ENCODE measurements at regions not wholly inside any gene's neighbourhood (a gene's known extent, or its start where the extent isn't known, plus 50 kb on each side); places are given as distances from the start of the nearest gene placed in this dataset.

DNA sequence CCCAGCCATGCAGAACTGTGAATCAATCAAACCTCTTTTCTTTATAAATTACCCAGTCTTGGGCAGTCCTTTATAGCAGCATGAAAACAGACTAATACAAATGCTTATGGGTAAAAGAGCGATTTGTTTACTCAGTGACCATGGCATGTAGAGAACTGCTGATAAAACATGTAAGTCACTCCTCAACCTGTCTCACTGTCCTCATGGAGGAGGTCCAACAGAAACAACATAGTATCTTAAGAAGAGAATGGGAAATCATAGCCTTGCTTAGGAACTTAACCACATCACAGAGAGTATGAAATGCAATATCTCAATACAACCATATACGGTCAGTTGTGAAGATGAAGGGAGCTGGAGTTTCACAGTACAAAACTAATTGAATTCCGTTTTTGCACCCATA, 1734.0 kb upstream of the RAG2 start:
- intact Hi-C loops (cut with micrococcal nuclease), result no loop called here

DNA sequence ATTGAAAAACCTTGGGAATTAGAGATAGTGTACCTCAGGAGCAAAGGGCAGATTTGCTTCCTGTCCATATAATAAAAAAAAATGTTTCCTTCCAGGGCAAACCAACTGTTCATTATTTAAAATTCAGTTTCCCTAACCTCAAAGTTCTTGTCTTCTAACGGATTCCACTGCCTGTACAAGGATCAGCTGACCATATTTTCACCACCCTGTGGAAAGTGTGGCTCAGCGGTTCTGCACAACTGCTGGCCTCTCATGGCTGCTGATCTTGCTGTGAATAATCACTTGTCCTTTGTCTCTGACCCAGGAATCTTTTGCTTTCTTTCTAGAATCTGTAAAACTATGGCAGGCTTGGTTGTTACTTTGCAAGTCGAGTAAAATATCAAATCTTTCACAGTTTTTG, 1732.5 kb upstream of the RAG2 start:
- Histone ChIP-seq H3K4me3 (ENCODE audit: low read length in 2 of 2) (no peak overlapping the region), H3K4me1 (ENCODE audit: insufficient read depth, low read length) (no peaks in the 10 kb centered on the region), H3K36me3 (ENCODE audit: insufficient read depth, low read length) (no peaks in the 10 kb centered on the region), H3K27me3 (ENCODE audit: insufficient read depth, low read length) (no peaks in the 10 kb centered on the region), H3K9me3 (ENCODE audit: control insufficient read depth in 1 of 2, low read length in 2 of 2) (peaks cover 0 to 8% of the 10 kb centered on the region in 2 donors), H3K27ac (ENCODE audit: low read depth, low read length) (no peak overlapping the region)
- Mint-ChIP-seq H3K4me3 (no peak overlapping the region), H3K36me3 (no peaks in the 10 kb centered on the region), H3K27me3 (no peaks in the 10 kb centered on the region), H3K27ac (no peak overlapping the region), H3K9me3 (peaks cover 4 to 23% (median 9%) of the 10 kb centered on the region in 8 donors), H3K4me1 (no peaks in the 10 kb centered on the region)
- DNase-seq, result no peak
- intact Hi-C loops (cut with micrococcal nuclease), result no loop called here
- CTCF ChIA-PET (ENCODE audit: partially characterized antibody), result no interaction called here
- POLR2A ChIA-PET (ENCODE audit: partially characterized antibody), result no interaction called here

More for the DNA sequence above, 1734.0 kb upstream of the RAG2 start:
- ChIA-PET CTCF (ENCODE audit: partially characterized antibody) (no interaction called here), POLR2A (ENCODE audit: partially characterized antibody) (no interaction called here)
- H3K4me1 ChIP-seq (ENCODE audit: insufficient read depth, low read length), result no peaks in the 10 kb centered on the region
- no peak overlapping the region for H3K4me3 ChIP-seq (ENCODE audit: low read length in 2 of 2)
- no peaks in the 10 kb centered on the region for H3K27me3 ChIP-seq (ENCODE audit: insufficient read depth, low read length)
- peaks cover 6 to 31% (median 10%) of the 10 kb centered on the region in 8 donors for H3K9me3 Mint-ChIP-seq
- no peaks in the 10 kb centered on the region for H3K27me3 Mint-ChIP-seq
- no peak for DNase-seq
- H3K27ac ChIP-seq (ENCODE audit: low read depth, low read length), result no peak overlapping the region
- H3K36me3 ChIP-seq (ENCODE audit: insufficient read depth, low read length), result no peaks in the 10 kb centered on the region
- H3K36me3 Mint-ChIP-seq, result no peaks in the 10 kb centered on the region
- no peak overlapping the region for H3K4me3 Mint-ChIP-seq
- H3K27ac Mint-ChIP-seq, result no peak overlapping the region
- peaks cover 0 to 13% of the 10 kb centered on the region in 2 donors for H3K9me3 ChIP-seq (ENCODE audit: control insufficient read depth in 1 of 2, low read length in 2 of 2)
- no peaks in the 10 kb centered on the region for H3K4me1 Mint-ChIP-seq

DNA sequence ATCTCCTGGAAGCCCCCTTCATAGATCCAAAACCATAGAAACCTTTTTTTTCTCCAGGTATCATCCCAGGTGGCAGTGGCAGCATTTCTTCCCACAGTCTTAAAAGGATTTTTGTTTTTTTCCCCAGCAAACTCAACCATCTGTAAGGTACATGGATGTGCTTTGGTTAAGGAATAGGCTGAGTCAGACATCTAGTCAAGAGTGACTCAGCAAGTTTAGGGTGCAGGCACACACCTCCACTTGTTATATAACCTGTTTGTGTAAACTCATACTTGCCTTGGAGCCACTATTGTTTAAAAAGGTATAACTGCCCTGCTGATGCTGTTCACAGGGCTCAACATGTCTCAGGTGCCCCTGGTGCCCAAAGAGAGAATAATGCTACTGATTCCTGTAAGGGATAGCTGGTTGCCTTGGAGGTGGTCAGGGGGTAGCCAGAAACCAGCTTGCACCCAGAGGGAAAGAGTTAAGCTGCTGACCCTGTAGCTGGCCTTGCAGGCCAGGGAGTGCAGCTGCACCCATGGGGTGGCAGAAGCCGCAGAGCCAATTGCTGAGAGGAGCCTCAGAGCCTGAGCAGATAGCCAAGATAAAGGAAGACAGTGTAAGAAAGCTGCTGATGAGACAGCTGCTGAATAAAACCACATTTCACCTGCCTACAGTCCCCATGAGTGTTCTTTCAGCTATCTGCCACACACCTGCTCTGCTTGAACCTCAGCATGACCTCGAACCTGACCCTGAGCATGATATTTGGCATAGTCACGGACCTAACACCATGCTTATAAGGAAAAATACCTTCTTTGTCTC, 1726.1 kb upstream of the RAG2 start:
- ChIA-PET POLR2A (ENCODE audit: partially characterized antibody) (no interaction called here), CTCF (ENCODE audit: partially characterized antibody) (no interaction called here)
- Mint-ChIP-seq H3K9me3 (peaks cover 4 to 23% (median 13%) of the 10 kb centered on the region in 8 donors), H3K27ac (no peak overlapping the region), H3K4me1 (no peaks in the 10 kb centered on the region), H3K27me3 (no peaks in the 10 kb centered on the region), H3K36me3 (no peaks in the 10 kb centered on the region), H3K4me3 (no peak overlapping the region)
- Histone ChIP-seq H3K27me3 (ENCODE audit: insufficient read depth, low read length) (no peaks in the 10 kb centered on the region), H3K27ac (ENCODE audit: low read depth, low read length) (no peak overlapping the region), H3K9me3 (ENCODE audit: control insufficient read depth in 1 of 2, low read length in 2 of 2) (peaks cover 0 to 5% of the 10 kb centered on the region in 2 donors), H3K4me3 (ENCODE audit: low read length in 2 of 2) (no peak overlapping the region), H3K4me1 (ENCODE audit: insufficient read depth, low read length) (no peaks in the 10 kb centered on the region), H3K36me3 (ENCODE audit: insufficient read depth, low read length) (no peaks in the 10 kb centered on the region)
- intact Hi-C loops (cut with micrococcal nuclease), result no loop called here
- no peak for DNase-seq

DNA sequence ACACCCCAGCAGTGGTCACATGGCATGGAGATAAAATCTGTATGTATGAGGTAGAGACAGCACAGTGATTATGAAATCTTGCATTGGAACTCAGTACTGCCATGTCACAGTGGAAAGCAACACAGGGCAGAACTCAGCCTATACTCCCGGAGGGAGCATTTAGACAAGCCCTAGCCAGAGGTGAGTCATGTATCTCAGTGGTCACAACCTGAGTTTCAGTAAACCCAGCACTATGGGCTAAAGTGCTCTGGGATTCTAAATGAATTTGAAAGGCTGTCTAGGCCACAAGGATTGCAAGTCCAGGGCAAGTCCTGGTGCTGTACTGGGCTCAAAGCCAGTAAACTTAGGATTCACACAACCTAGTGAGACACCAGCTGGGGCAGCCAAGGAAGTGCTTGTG, 1717.1 kb upstream of the RAG2 start:
- H3K27me3 ChIP-seq (ENCODE audit: insufficient read depth, low read length), result no peaks in the 10 kb centered on the region
- H3K27ac ChIP-seq (ENCODE audit: low read depth, low read length), result no peak overlapping the region
- H3K4me1 Mint-ChIP-seq, result no peaks in the 10 kb centered on the region
- H3K4me3 Mint-ChIP-seq, result no peak overlapping the region
- H3K36me3 ChIP-seq (ENCODE audit: insufficient read depth, low read length), result no peaks in the 10 kb centered on the region
- H3K27me3 Mint-ChIP-seq, result no peaks in the 10 kb centered on the region
- no peak overlapping the region for H3K27ac Mint-ChIP-seq
- DNase-seq, result no peak
- H3K9me3 Mint-ChIP-seq, result peaks cover 3 to 25% (median 10%) of the 10 kb centered on the region in 8 donors
- H3K4me3 ChIP-seq (ENCODE audit: low read length in 2 of 2), result no peak overlapping the region
- ChIA-PET POLR2A (ENCODE audit: partially characterized antibody) (no interaction called here), CTCF (ENCODE audit: partially characterized antibody) (no interaction called here)
- H3K36me3 Mint-ChIP-seq, result no peaks in the 10 kb centered on the region
- no peaks in the 10 kb centered on the region for H3K4me1 ChIP-seq (ENCODE audit: insufficient read depth, low read length)
- H3K9me3 ChIP-seq (ENCODE audit: control insufficient read depth in 1 of 2, low read length in 2 of 2), result peaks cover 0 to 2% of the 10 kb centered on the region in 2 donors
- intact Hi-C loops (cut with micrococcal nuclease), result no loop called here

DNA sequence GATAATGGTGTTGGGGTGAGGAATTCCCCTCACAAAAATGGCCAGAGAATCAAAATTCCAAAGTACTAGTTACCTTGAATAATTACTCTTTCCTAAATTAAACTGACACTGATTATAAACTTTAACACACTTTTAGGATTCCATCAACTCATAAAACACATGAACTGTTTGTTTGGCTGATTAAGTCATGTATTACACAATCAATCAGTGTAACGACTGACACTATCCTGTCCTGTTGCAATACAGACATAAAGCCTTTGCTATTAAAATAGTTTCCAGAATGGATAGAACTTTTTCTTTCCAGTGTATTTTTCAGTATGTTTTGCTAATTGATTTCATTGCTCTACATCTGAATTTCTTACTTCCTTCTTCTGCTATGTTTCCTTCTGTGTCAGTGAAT, 1709.4 kb upstream of the RAG2 start:
- Histone ChIP-seq H3K27ac (ENCODE audit: low read depth, low read length) (no peak overlapping the region), H3K36me3 (ENCODE audit: insufficient read depth, low read length) (no peaks in the 10 kb centered on the region), H3K4me1 (ENCODE audit: insufficient read depth, low read length) (no peaks in the 10 kb centered on the region), H3K9me3 (ENCODE audit: control insufficient read depth in 1 of 2, low read length in 2 of 2) (no peaks in the 10 kb centered on the region), H3K27me3 (ENCODE audit: insufficient read depth, low read length) (no peaks in the 10 kb centered on the region), H3K4me3 (ENCODE audit: low read length in 2 of 2) (no peak overlapping the region)
- POLR2A ChIA-PET (ENCODE audit: partially characterized antibody), result no interaction called here
- CTCF ChIA-PET (ENCODE audit: partially characterized antibody), result no interaction called here
- DNase-seq, result no peak
- Mint-ChIP-seq H3K27me3 (no peaks in the 10 kb centered on the region), H3K27ac (no peak overlapping the region), H3K36me3 (no peaks in the 10 kb centered on the region), H3K4me3 (no peak overlapping the region), H3K9me3 (peaks cover 0 to 10% (median 6%) of the 10 kb centered on the region in 8 donors), H3K4me1 (no peaks in the 10 kb centered on the region)
- intact Hi-C loops (cut with micrococcal nuclease), result no loop called here

DNA sequence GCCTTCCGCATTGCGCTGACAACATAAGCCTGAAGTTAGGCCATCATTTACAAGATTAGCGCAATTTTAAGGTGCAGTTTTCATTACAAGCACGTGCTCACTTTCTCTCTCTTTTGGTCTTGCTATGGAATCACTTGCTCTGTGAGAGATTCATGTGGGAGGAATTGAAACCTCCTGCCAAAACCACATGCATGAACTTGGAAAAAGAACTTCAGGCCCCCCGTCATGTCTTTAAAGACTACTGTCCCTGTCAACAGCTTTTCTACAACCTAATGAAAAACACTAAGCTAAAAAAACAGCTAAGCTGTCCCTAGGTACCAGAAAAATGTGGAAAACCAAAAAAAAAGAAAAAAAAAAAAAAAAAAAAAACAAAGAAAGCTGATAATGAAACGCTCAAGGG, 1707.6 kb upstream of the RAG2 start:
- CTCF ChIA-PET (ENCODE audit: partially characterized antibody), result no interaction called here

DNA sequence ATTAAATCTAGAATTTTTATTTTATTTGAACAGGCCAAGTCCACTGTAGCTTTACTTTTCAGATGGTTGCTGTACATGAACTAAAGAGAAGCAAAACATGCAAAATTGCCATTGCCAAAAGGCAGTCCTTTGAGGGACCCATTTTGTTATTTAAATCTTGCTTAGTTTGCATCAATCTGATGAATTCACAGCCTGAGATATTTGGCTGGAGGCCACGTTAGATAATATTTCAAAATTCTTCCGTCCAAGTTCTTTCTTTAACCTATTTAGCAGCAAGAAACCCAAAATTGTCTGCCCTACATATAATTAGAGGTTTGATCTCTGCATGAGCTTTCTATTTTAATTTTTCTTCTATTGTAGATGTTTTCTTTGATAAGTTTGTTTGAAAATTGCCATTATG, 1706.9 kb upstream of the RAG2 start:
- no peaks in the 10 kb centered on the region for H3K4me1 Mint-ChIP-seq
- no peaks in the 10 kb centered on the region for H3K27me3 Mint-ChIP-seq
- no peak overlapping the region for H3K27ac Mint-ChIP-seq
- Histone ChIP-seq H3K27me3 (ENCODE audit: insufficient read depth, low read length) (no peaks in the 10 kb centered on the region), H3K4me1 (ENCODE audit: insufficient read depth, low read length) (no peaks in the 10 kb centered on the region), H3K4me3 (ENCODE audit: low read length in 2 of 2) (no peak overlapping the region), H3K27ac (ENCODE audit: low read depth, low read length) (no peak overlapping the region), H3K9me3 (ENCODE audit: control insufficient read depth in 1 of 2, low read length in 2 of 2) (no peaks in the 10 kb centered on the region), H3K36me3 (ENCODE audit: insufficient read depth, low read length) (no peaks in the 10 kb centered on the region)
- intact Hi-C loops (cut with micrococcal nuclease), result no loop called here
- ChIA-PET POLR2A (ENCODE audit: partially characterized antibody) (no interaction called here), CTCF (ENCODE audit: partially characterized antibody) (no interaction called here)
- no peaks in the 10 kb centered on the region for H3K36me3 Mint-ChIP-seq
- no peak overlapping the region for H3K4me3 Mint-ChIP-seq
- DNase-seq, result no peak
- H3K9me3 Mint-ChIP-seq, result peaks cover 0 to 14% (median 6%) of the 10 kb centered on the region in 8 donors

More for the DNA sequence above, 1707.6 kb upstream of the RAG2 start:
- intact Hi-C loops (cut with micrococcal nuclease), result no loop called here
- H3K36me3 ChIP-seq (ENCODE audit: insufficient read depth, low read length), result no peaks in the 10 kb centered on the region
- H3K4me1 Mint-ChIP-seq, result no peaks in the 10 kb centered on the region
- no peaks in the 10 kb centered on the region for H3K4me1 ChIP-seq (ENCODE audit: insufficient read depth, low read length)
- H3K9me3 ChIP-seq (ENCODE audit: control insufficient read depth in 1 of 2, low read length in 2 of 2), result no peaks in the 10 kb centered on the region
- POLR2A ChIA-PET (ENCODE audit: partially characterized antibody), result no interaction called here
- H3K36me3 Mint-ChIP-seq, result no peaks in the 10 kb centered on the region
- H3K27me3 Mint-ChIP-seq, result no peaks in the 10 kb centered on the region
- H3K27ac Mint-ChIP-seq, result no peak overlapping the region
- H3K4me3 Mint-ChIP-seq, result no peak overlapping the region
- DNase-seq, result no peak
- H3K27me3 ChIP-seq (ENCODE audit: insufficient read depth, low read length), result no peaks in the 10 kb centered on the region
- peaks cover 3 to 14% (median 6%) of the 10 kb centered on the region in 8 donors for H3K9me3 Mint-ChIP-seq
- no peak overlapping the region for H3K27ac ChIP-seq (ENCODE audit: low read depth, low read length)
- no peak overlapping the region for H3K4me3 ChIP-seq (ENCODE audit: low read length in 2 of 2)

Data from CD4-positive, alpha-beta memory T cell (primary cell).